NCI-H774 (cell line): ENCODE measurements at regions not wholly inside any gene's neighbourhood (a gene's known extent, or its start where the extent isn't known, plus 50 kb on each side); places are given as distances from the start of the nearest gene placed in this dataset.
"Not testable (repeated sequence)": the region's sequence is repeated elsewhere in the genome, so short reads cannot be mapped to it uniquely, and the experiment has no call there.

ENCODE experiments used
- DNase-seq: peaks from one replicate; lab custom pipeline; 2025; lab: John Stamatoyannopoulos, UW

DNA sequence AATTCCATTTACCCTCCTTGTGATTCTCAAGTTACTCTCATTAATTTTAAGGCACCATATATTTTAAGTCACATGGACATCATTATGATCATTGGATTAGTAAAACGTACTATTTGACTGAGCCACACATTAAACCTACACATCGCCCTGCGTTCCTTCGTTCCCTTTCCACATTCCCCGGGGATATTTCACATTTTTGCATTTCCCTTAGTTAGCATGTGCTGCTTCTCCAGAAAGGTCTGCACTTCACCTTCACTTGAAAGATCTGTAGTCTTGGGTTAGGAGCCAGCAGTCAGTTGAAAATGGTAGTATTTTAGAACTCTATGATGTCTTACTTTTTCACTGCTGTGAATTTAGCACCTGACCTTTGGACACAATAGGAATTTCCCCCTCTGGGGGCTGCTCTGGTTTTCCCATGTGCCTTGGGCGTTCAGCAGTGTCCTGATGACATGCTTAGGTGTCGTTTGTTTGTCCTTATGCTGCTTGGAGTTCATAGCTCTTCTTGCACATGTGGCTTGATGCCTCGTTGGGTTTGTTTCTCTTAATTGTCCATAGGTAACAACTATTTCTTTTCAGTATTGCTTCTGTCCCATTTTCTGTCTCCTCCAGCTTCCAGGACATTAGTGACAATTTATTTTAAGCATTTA, 56.9 kb upstream of the NBPF20 start:
- DNase-seq, result not testable (repeated sequence)

DNA sequence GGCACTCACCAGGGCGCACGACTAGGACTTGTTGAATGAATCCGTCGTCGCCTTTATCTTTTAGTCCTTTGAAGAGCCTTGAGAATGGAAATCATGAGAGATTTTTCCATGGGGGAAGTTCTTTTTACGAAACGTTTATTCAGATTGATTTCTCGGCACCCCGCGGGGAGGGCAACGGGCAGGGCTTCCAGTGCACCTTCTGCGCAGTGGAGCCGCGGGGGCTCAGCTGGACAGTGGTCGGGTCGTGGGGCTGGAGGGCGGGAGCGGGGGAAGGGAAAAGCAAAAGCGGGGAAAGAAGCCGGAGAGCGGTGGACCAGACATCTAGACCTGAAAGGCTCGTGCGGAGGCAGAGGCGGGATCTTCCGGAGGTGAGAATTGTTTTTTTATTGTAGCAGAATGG, 50.6 kb upstream of the NBPF20 start:
- DNase-seq, result not testable (repeated sequence)

DNA sequence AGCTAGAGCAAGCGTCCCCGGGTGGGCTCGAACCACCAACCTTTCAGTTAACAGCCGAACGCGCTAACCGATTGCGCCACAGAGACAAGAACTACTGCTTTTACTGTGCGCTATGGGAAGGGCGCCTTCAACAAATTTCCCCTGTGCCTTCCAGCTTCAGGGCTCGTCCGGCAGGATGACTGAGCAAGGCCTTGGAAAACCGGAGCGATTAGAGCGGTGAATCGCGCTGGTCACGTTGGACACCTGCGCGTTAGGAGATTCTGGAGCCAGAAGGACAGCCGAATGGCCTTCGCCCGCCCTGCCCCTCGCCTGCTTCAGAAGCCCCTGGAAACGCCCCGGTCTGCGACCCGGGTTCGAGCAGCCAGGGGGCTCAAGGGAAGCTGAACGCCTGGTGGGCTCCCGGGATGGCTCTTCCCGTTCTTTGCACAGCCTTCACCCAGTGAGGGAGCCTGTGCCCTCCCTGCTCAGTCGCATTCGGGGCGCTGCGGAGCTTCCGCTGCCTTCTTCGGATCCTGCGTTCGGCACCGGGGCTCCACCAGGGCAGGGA, 50.0 kb upstream of the NBPF20 start:
- not testable (repeated sequence) for DNase-seq
